A673 (cell line): ENCODE measurements at regions not wholly inside any gene's neighbourhood (a gene's known extent, or its start where the extent isn't known, plus 50 kb on each side); places are given as distances from the start of the nearest gene placed in this dataset.

Experiments used
- BruUV-seq: library from RNA; stranded (reverse); fragments of 400-500 nt; replicated peaks from 2 replicates; lab custom pipeline; 2021; lab: Mats Ljungman, UMichigan
- CTCF ChIA-PET: fragments of 300-600 bp; sonication (Branson Sonifier 250); formaldehyde crosslinking; loops from one replicate; lab custom pipeline; 2022; ENCODE audit warnings: antibody characterized with exemption; lab: Charles Lee
- POLR2A ChIA-PET: fragments of 300-600 bp; sonication (Branson Sonifier 250); formaldehyde crosslinking; loops from one replicate; lab custom pipeline; 2022; ENCODE audit warnings: antibody characterized with exemption; ENCODE audit not compliant: low non-redundant PET; lab: Charles Lee
- DNase-seq: peaks from one replicate; pipeline ENCODE4 v3.0.0-alpha.2; 2015; ENCODE audit warnings: low spot score
- H3K27ac ChIP-seq: fragments of 200-600 bp; sonication (generic); 2 replicates; pipeline ENCODE4 v1.5.1; 2016; ENCODE audit warnings: mixed run types, low read depth, mild to moderate bottlenecking, mixed read lengths, antibody characterized with exemption, low read length; ENCODE audit not compliant: poor library complexity, severe bottlenecking
- H3K27me3 ChIP-seq: fragments of 200-600 bp; sonication (generic); replicated peaks from 2 replicates; pipeline ENCODE4 v1.6.1; 2017; ENCODE audit warnings: mixed run types, low read depth, mild to moderate bottlenecking, mixed read lengths, antibody characterized with exemption, low read length; ENCODE audit not compliant: insufficient read depth, poor library complexity
- H3K36me3 ChIP-seq: fragments of 200-600 bp; sonication (generic); 2 replicates; pipeline ENCODE4 v1.6.1; 2016; ENCODE audit warnings: mixed run types, mild to moderate bottlenecking, mixed read lengths, antibody characterized with exemption, low read length; ENCODE audit not compliant: insufficient read depth, poor library complexity, severe bottlenecking
- H3K4me1 ChIP-seq: fragments of 200-600 bp; sonication (generic); 2 replicates; pipeline ENCODE4 v1.6.1; 2017; ENCODE audit warnings: mixed run types, mild to moderate bottlenecking, mixed read lengths, antibody characterized with exemption, low read length; ENCODE audit not compliant: insufficient read depth, poor library complexity, severe bottlenecking
- H3K4me3 ChIP-seq: fragments of 200-600 bp; sonication (generic); 2 replicates; pipeline ENCODE4 v1.5.1; 2016; ENCODE audit warnings: low read depth, mixed run types, mild to moderate bottlenecking, mixed read lengths, low read length; ENCODE audit not compliant: poor library complexity, severe bottlenecking
- H3K9me3 ChIP-seq: fragments of 200-600 bp; sonication (generic); 2 replicates; pipeline ENCODE4 v1.6.1; 2016; ENCODE audit warnings: mixed run types, low read depth, mild to moderate bottlenecking, mixed read lengths, antibody characterized with exemption, low read length; ENCODE audit not compliant: poor library complexity, severe bottlenecking
- EZH2 ChIP-seq: fragments of 200-600 bp; sonication (generic); IDR thresholded peaks from 2 replicates; pipeline ENCODE4 v1.6.1; 2017; ENCODE audit warnings: borderline replicate concordance, low read depth, mild to moderate bottlenecking, mixed read lengths, antibody characterized with exemption, low read length; ENCODE audit not compliant: poor library complexity, severe bottlenecking
- intact Hi-C: fragments of 100-400 bp; cut with micrococcal nuclease; formaldehyde crosslinking; loops from one replicate; pipeline ENCODE4 v1.10.0; 2022; ENCODE audit not compliant: unreplicated experiment
- TF ChIP-seq, protein P1 (sequence below): fragments of 300-800, 200-600 bp; sonication (generic); conservative IDR thresholded peaks from 2 replicates; pipeline ENCODE4 v1.5.1; 2017; ENCODE audit warnings: low read depth, mild to moderate bottlenecking, antibody characterized with exemption, low read length, moderate library complexity, mixed read lengths

DNA sequence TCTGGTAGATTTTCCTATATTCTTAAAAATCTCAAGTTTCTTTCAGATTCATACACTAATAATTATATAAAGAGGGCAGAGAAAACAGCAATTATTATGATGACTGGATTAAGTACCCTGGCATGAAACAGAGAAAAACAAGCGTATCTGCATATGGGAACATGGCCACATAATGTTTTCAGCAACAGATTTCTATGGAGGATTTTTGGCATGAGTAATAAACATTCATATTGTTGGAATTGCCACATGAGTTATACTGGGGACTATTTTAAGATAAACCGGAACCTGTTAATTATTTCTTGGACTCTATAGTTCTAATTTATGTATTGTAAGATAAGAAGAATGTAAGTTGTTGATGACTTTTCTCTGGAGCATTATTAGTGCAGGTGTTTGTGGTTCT, 112.7 kb downstream of the OXSM start:
- no TSS peak for BruUV-seq
- CTCF ChIA-PET: no interaction called here

GRCh38 chr3:25903371-25904129, 113.7 kb downstream of the OXSM start:
- POLR2A ChIA-PET: no interaction called here
- CTCF ChIA-PET: interaction anchor here (0.9 to 1.9 kb wide), 2 partner anchors 215 to 810 kb away, joined by 5 to 6 read pairs; no protein-coding TSS in a partner anchor
- intact Hi-C loops: loop anchor here (1.0 to 5.0 kb wide), 3 partner anchors 255 to 809 kb away; no protein-coding TSS in a partner anchor

More for the DNA sequence above, 112.7 kb downstream of the OXSM start:
- Histone ChIP-seq H3K27me3 (no peaks in the 10 kb centered on the region), H3K27ac (no peak overlapping the region), H3K36me3 (no peaks in the 10 kb centered on the region), H3K4me1 (peaks cover 8% of the 10 kb centered on the region), H3K4me3 (no peak overlapping the region), H3K9me3 (no peaks in the 10 kb centered on the region)
- DNase-seq: no peak
- no peak for TF ChIP-seq EZH2
- TF ChIP-seq, protein P1, sequence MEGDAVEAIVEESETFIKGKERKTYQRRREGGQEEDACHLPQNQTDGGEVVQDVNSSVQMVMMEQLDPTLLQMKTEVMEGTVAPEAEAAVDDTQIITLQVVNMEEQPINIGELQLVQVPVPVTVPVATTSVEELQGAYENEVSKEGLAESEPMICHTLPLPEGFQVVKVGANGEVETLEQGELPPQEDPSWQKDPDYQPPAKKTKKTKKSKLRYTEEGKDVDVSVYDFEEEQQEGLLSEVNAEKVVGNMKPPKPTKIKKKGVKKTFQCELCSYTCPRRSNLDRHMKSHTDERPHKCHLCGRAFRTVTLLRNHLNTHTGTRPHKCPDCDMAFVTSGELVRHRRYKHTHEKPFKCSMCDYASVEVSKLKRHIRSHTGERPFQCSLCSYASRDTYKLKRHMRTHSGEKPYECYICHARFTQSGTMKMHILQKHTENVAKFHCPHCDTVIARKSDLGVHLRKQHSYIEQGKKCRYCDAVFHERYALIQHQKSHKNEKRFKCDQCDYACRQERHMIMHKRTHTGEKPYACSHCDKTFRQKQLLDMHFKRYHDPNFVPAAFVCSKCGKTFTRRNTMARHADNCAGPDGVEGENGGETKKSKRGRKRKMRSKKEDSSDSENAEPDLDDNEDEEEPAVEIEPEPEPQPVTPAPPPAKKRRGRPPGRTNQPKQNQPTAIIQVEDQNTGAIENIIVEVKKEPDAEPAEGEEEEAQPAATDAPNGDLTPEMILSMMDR: no peak
- intact Hi-C loops: loop anchor here (5.0 kb wide), 1 partner anchor 810 kb away; no protein-coding TSS in a partner anchor
- POLR2A ChIA-PET: no interaction called here

GRCh38 chr3:25904206-25904605, 114.3 kb downstream of the OXSM start:
- DNase-seq: peak; percentile 71
- peaks cover 8% of the 10 kb centered on the region for H3K4me1 ChIP-seq
- TF ChIP-seq, protein P1: peak; percentile 52
- TF ChIP-seq EZH2: no peak
- no peak overlapping the region for H3K4me3 ChIP-seq
- intact Hi-C loops: loop anchor here (1.0 to 5.0 kb wide), 3 partner anchors 255 to 808 kb away; no protein-coding TSS in a partner anchor
- no TSS peak for BruUV-seq
- H3K27me3 ChIP-seq: no peaks in the 10 kb centered on the region
- peak overlapping the region; percentile 40 for H3K27ac ChIP-seq
- CTCF ChIA-PET: interaction anchor here (0.6 to 1.9 kb wide), 3 partner anchors 214 to 809 kb away, joined by 3 to 6 read pairs (median 5); no protein-coding TSS in a partner anchor
- no peaks in the 10 kb centered on the region for H3K36me3 ChIP-seq
- POLR2A ChIA-PET: no interaction called here
- no peaks in the 10 kb centered on the region for H3K9me3 ChIP-seq

More at GRCh38 chr3:25903371-25904129, 113.7 kb downstream of the OXSM start:
- H3K27me3 ChIP-seq: no peaks in the 10 kb centered on the region
- H3K9me3 ChIP-seq: no peaks in the 10 kb centered on the region
- no peaks in the 10 kb centered on the region for H3K36me3 ChIP-seq
- DNase-seq: peak; percentile 52
- TF ChIP-seq, protein P1: no peak
- no peak for TF ChIP-seq EZH2
- BruUV-seq: no TSS peak
- no peak overlapping the region for H3K4me3 ChIP-seq
- H3K4me1 ChIP-seq: peaks cover 8% of the 10 kb centered on the region
- H3K27ac ChIP-seq: peak overlapping the region; percentile 40
